H9 (cell line): ENCODE measurements at regions not wholly inside any gene's neighbourhood (a gene's known extent, or its start where the extent isn't known, plus 50 kb on each side); places are given as distances from the start of the nearest gene placed in this dataset.

Experiments used
- DNase-seq: peaks from one replicate; pipeline ENCODE4 v3.0.0-alpha.2; 2017
- H2AFZ ChIP-seq: one replicate; pipeline ENCODE4 v1.6.1; 2013; ENCODE audit warnings: mild to moderate bottlenecking, low read length, control low read depth, moderate library complexity
- H2AK5ac ChIP-seq: 2 replicates; pipeline ENCODE4 v1.6.1; 2013; ENCODE audit warnings: low read length, control low read depth, mixed read lengths; ENCODE audit not compliant: insufficient read length
- H2BK120ac ChIP-seq: one replicate; pipeline ENCODE4 v1.6.1; 2013; ENCODE audit warnings: low read depth, mild to moderate bottlenecking, low read length, control low read depth, inconsistent platforms; ENCODE audit not compliant: poor library complexity, severe bottlenecking
- H2BK12ac ChIP-seq: 2 replicates; pipeline ENCODE4 v1.6.1; 2013; ENCODE audit warnings: low read length, control low read depth, mixed read lengths, low read depth; ENCODE audit not compliant: insufficient read length
- H2BK15ac ChIP-seq: 2 replicates; pipeline ENCODE4 v1.6.1; 2013; ENCODE audit warnings: low read depth, low read length, control low read depth
- H2BK20ac ChIP-seq: one replicate; pipeline ENCODE4 v1.6.1; 2013; ENCODE audit warnings: low read depth, mild to moderate bottlenecking, low read length, control low read depth, inconsistent platforms; ENCODE audit not compliant: poor library complexity, severe bottlenecking
- H2BK5ac ChIP-seq: 2 replicates; pipeline ENCODE4 v1.6.1; 2013; ENCODE audit warnings: low read length, control low read depth, mixed read lengths; ENCODE audit not compliant: insufficient read length
- H3K14ac ChIP-seq: 2 replicates; pipeline ENCODE4 v1.6.1; 2013; ENCODE audit warnings: low read length, control low read depth; ENCODE audit not compliant: insufficient read depth
- H3K18ac ChIP-seq: 2 replicates; pipeline ENCODE4 v1.6.1; 2013; ENCODE audit warnings: low read depth, mild to moderate bottlenecking, mixed read lengths, low read length, control low read depth; ENCODE audit not compliant: insufficient read length
- H3K23ac ChIP-seq: 2 replicates; pipeline ENCODE4 v1.6.1; 2013; ENCODE audit warnings: low read length, control low read depth, mixed read lengths, low read depth; ENCODE audit not compliant: insufficient read length
- H3K23me2 ChIP-seq: 2 replicates; pipeline ENCODE4 v1.6.1; 2013; ENCODE audit warnings: low read depth, mild to moderate bottlenecking, mixed read lengths, low read length, control low read depth; ENCODE audit not compliant: insufficient read length, poor library complexity, severe bottlenecking
- H3K27ac ChIP-seq: 2 replicates; pipeline ENCODE4 v1.5.1; 2013; ENCODE audit warnings: low read length, control low read depth, mixed read lengths, low read depth; ENCODE audit not compliant: insufficient read length
- H3K27me3 ChIP-seq: 2 replicates; pipeline ENCODE4 v1.6.1; 2013; ENCODE audit warnings: low read length, control low read depth, inconsistent platforms; ENCODE audit not compliant: insufficient read depth
- H3K4ac ChIP-seq: 2 replicates; pipeline ENCODE4 v1.6.1; 2013; ENCODE audit warnings: low read depth, mild to moderate bottlenecking, control low read depth, inconsistent platforms, low read length, moderate library complexity
- H3K4me1 ChIP-seq: 2 replicates; pipeline ENCODE4 v1.6.1; 2013; ENCODE audit warnings: low read length, control low read depth, inconsistent platforms; ENCODE audit not compliant: insufficient read depth
- H3K4me2 ChIP-seq: 2 replicates; pipeline ENCODE4 v1.6.1; 2013; ENCODE audit warnings: low read length, control low read depth, mixed read lengths; ENCODE audit not compliant: insufficient read length, insufficient read depth
- H3K56ac ChIP-seq: 2 replicates; pipeline ENCODE4 v1.6.1; 2013; ENCODE audit warnings: low read depth, mild to moderate bottlenecking, mixed read lengths, low read length, control low read depth; ENCODE audit not compliant: insufficient read length
- H3K79me1 ChIP-seq: 2 replicates; pipeline ENCODE4 v1.6.1; 2013; ENCODE audit warnings: low read depth, mild to moderate bottlenecking, moderate library complexity, low read length, control low read depth, inconsistent platforms; ENCODE audit not compliant: insufficient read depth, poor library complexity, severe bottlenecking
- H3K79me2 ChIP-seq: 2 replicates; pipeline ENCODE4 v1.6.1; 2013; ENCODE audit warnings: low read length, control low read depth, inconsistent platforms; ENCODE audit not compliant: insufficient read depth
- H3K9ac ChIP-seq: 2 replicates; pipeline ENCODE4 v1.6.1; 2013; ENCODE audit warnings: low read length, control low read depth, mixed read lengths; ENCODE audit not compliant: insufficient read length; ENCODE audit errors: extremely low read depth
- H3K9me3 ChIP-seq: one replicate; pipeline ENCODE4 v1.6.1; 2013; ENCODE audit warnings: low read depth, low read length, inconsistent platforms; ENCODE audit not compliant: control insufficient read depth
- H3T11ph ChIP-seq: one replicate; pipeline ENCODE4 v1.6.1; 2013; ENCODE audit warnings: mild to moderate bottlenecking, low read length, control low read depth, inconsistent platforms
- H4K20me1 ChIP-seq: one replicate; pipeline ENCODE4 v1.6.1; 2013; ENCODE audit not compliant: control insufficient read depth, insufficient read length, insufficient read depth
- H4K5ac ChIP-seq: 2 replicates; pipeline ENCODE4 v1.6.1; 2013; ENCODE audit warnings: low read depth, mild to moderate bottlenecking, mixed read lengths, low read length, control low read depth; ENCODE audit not compliant: insufficient read length
- H4K8ac ChIP-seq: replicated peaks from 2 replicates; pipeline ENCODE4 v1.6.1; 2013; ENCODE audit warnings: low read length, control low read depth, mixed read lengths, low read depth; ENCODE audit not compliant: insufficient read length
- H4K91ac ChIP-seq: 2 replicates; pipeline ENCODE4 v1.6.1; 2013; ENCODE audit warnings: low read depth, mild to moderate bottlenecking, moderate library complexity, mixed read lengths, low read length, control low read depth; ENCODE audit not compliant: insufficient read length
- H3K27ac Mint-ChIP-seq, 3 experiments: 2 replicates in 2 of 3; 3 replicates in 1 of 3; pipeline ENCODE4 v1.8.0; 2020 to 2021; ENCODE audit warnings: mixed read lengths in 3 of 3, mild to moderate bottlenecking in 1 of 3, moderate library complexity in 1 of 3
- H3K27me3 Mint-ChIP-seq: 2 replicates; pipeline ENCODE4 v1.8.0; 2021; ENCODE audit warnings: low read depth, mild to moderate bottlenecking, moderate library complexity, mixed read lengths
- H3K36me3 Mint-ChIP-seq, 3 experiments: 2 replicates in 2 of 3; 3 replicates in 1 of 3; pipeline ENCODE4 v1.8.0; 2020 to 2021; ENCODE audit warnings: low read depth in 3 of 3, mixed read lengths in 3 of 3; ENCODE audit not compliant: insufficient read depth in 1 of 3
- H3K4me1 Mint-ChIP-seq, 2 experiments: 2 replicates each; pipeline ENCODE4 v1.8.0; 2020; ENCODE audit warnings: mixed read lengths in 2 of 2
- H3K4me3 Mint-ChIP-seq, 2 experiments: 2 replicates in 1 of 2; 3 replicates in 1 of 2; pipeline ENCODE4 v1.8.0; 2020 to 2021; ENCODE audit warnings: mild to moderate bottlenecking in 2 of 2, mixed read lengths in 2 of 2, moderate library complexity in 1 of 2
- H3K9me3 Mint-ChIP-seq, 2 experiments: 2 replicates in 1 of 2; 3 replicates in 1 of 2; pipeline ENCODE4 v1.8.0; 2020; ENCODE audit warnings: mild to moderate bottlenecking in 2 of 2, mixed read lengths in 2 of 2, moderate library complexity in 1 of 2
- WGBS: extraction: QIAGEN DNeasy Blood & Tissue Kit; methylation state at CpG from one replicate; pipeline ENCODE4 v1.1.7; 2013; ENCODE audit warnings: missing lambda C conversion rate, low lambda C conversion rate, mixed read lengths; ENCODE audit not compliant: insufficient read length; ENCODE audit errors: extremely low coverage; 5-methylcytosine and 5-hydroxymethylcytosine counted together
- TF ChIP-seq, protein P1 (sequence below): fragments of 200-600 bp; sonication (generic); conservative IDR thresholded peaks from 3 replicates; pipeline ENCODE4 v1.8.0; 2021; ENCODE audit warnings: antibody characterized with exemption, mild to moderate bottlenecking

DNA sequence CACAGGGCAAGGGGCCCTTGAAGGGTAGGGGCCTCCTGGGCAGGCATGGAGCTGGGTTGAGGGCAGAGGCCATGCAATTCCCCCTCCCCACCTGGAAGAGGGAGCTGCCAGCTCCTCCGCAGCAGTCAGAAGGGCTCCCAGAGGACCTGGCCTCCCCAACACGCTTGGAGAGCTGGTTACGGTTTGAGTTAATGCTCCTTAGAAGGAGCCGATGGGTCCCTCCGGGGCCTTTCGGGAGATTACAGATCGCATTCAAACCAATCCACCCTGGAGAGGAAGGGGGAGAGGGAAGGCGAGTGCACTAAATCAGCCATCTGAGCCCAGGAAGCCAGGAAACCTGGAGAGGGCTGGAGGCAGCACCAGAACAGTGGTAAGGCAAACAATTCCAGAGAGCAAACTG is 106.3 kb upstream of the CSF3R start:
- Mint-ChIP-seq H3K36me3 (no peaks in the 10 kb centered on the region), H3K27ac (peak overlapping the region in 1 of 3 experiments; percentile 20; a peak in 1 of 7 replicates), H3K27me3 (peaks cover 9% of the 10 kb centered on the region), H3K4me3 (no peak overlapping the region), H3K4me1 (peaks cover 44 to 71% of the 10 kb centered on the region in 2 experiments), H3K9me3 (no peaks in the 10 kb centered on the region)
- H3K14ac ChIP-seq, result no peak overlapping the region
- H3K9ac ChIP-seq, result no peak overlapping the region
- H3K23ac ChIP-seq, result no peak overlapping the region
- H3K4me2 ChIP-seq, result no peak overlapping the region
- no peak overlapping the region for H3K4ac ChIP-seq
- no peak overlapping the region for H3K18ac ChIP-seq
- no peak overlapping the region for H4K91ac ChIP-seq
- H3K4me1 ChIP-seq, result peaks cover 3% of the 10 kb centered on the region; the same call in 1 of the 2 replicates
- WGBS, result no CpG with 5 or more reads among the region's 8 CpGs
- no peak overlapping the region for H2BK120ac ChIP-seq
- H2BK12ac ChIP-seq, result no peak overlapping the region
- H3K27me3 ChIP-seq, result no peaks in the 10 kb centered on the region
- no peak overlapping the region for H2AK5ac ChIP-seq
- H3T11ph ChIP-seq, result no peak overlapping the region
- H3K23me2 ChIP-seq, result no peaks in the 10 kb centered on the region
- TF ChIP-seq, protein P1, sequence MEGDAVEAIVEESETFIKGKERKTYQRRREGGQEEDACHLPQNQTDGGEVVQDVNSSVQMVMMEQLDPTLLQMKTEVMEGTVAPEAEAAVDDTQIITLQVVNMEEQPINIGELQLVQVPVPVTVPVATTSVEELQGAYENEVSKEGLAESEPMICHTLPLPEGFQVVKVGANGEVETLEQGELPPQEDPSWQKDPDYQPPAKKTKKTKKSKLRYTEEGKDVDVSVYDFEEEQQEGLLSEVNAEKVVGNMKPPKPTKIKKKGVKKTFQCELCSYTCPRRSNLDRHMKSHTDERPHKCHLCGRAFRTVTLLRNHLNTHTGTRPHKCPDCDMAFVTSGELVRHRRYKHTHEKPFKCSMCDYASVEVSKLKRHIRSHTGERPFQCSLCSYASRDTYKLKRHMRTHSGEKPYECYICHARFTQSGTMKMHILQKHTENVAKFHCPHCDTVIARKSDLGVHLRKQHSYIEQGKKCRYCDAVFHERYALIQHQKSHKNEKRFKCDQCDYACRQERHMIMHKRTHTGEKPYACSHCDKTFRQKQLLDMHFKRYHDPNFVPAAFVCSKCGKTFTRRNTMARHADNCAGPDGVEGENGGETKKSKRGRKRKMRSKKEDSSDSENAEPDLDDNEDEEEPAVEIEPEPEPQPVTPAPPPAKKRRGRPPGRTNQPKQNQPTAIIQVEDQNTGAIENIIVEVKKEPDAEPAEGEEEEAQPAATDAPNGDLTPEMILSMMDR, result no peak
- no peak overlapping the region for H4K8ac ChIP-seq
- no peak overlapping the region for H3K27ac ChIP-seq
- H3K56ac ChIP-seq, result no peak overlapping the region
- H2BK20ac ChIP-seq, result no peak overlapping the region
- no peaks in the 10 kb centered on the region for H3K79me1 ChIP-seq
- H3K79me2 ChIP-seq, result no peaks in the 10 kb centered on the region
- H2BK5ac ChIP-seq, result no peak overlapping the region
- H4K20me1 ChIP-seq, result no peaks in the 10 kb centered on the region
- no peak overlapping the region for H2AFZ ChIP-seq
- H4K5ac ChIP-seq, result no peak overlapping the region
- H3K9me3 ChIP-seq, result no peaks in the 10 kb centered on the region
- no peak for DNase-seq
- no peak overlapping the region for H2BK15ac ChIP-seq
